ENCODE measurements at regions not wholly inside any gene's neighbourhood (a gene's known extent, or its start where the extent isn't known, plus 50 kb on each side); places are given as distances from the start of the nearest gene placed in this dataset.
"Not testable (repeated sequence)": the region's sequence is repeated elsewhere in the genome, so short reads cannot be mapped to it uniquely, and the experiment has no call there.

GRCh38 chr6:91190041-91190440 lies 603.2 kb upstream of the MAP3K7 start:
- DNase-seq (ENCODE audit: low spot score), result not testable (repeated sequence)

- no peak for DNase-seq (ENCODE audit: low spot score)
Observed at GRCh38 chr6:91185072-91185471, 598.2 kb upstream of the MAP3K7 start.

- no peak for DNase-seq (ENCODE audit: low spot score)
Observed at GRCh38 chr6:91181416-91181815, 594.5 kb upstream of the MAP3K7 start.

GRCh38 chr6:91173651-91174050 lies 586.8 kb upstream of the MAP3K7 start:
- DNase-seq (ENCODE audit: low spot score), result no peak

DNA sequence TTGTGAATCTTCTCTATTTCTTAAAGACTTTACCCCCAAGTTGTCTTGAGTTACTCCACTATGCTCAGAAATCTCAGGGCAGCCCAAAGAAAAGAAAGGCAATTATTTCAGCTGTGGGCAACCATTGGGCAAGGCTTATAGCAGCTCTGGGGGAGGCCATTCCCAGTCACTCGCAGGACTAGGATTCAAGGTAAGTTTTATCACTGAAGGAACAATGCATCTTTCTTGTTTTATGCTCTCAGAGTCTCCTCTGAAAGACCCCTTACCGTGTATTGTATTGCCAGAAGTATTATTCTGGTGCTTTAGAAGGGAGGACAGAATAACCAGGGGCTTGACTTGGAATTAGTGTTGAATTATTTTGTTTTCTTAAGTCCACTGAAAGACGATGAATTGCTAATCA lies 586.3 kb upstream of the MAP3K7 start:
- DNase-seq (ENCODE audit: low spot score), result no peak

DNA sequence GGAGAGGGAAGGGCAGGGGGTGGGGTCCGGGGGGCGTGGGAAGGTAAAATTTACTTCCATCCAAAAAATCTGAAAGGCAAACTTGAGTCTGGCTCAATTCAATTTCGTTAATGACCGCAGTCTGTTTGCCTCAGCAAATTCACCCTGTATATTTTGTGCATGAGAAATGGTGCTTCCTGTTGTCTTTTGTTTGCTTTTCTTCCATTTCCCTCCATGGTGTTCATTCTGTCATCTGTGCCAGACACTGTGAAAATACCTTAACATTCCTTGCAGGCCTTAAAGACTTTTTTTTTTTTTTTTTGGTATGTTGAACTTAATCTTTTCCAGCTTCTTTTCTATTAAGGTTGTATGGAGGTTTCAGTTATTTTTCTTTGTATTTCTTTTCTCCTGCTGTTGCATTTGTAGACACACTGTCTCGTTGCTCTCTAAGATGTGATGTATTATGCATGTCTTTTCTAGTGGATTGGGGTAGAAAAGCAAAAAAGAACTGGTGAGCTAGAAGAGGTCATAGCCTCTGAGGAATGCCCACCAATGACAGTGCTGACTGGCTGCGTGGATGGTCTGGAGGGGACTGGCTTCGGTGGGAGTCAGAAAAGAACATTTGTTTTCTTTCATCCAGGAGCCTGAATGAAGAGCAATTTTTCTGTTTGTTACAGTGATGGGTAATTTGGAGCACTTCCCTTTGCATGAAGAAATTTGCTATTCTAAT lies 585.0 kb upstream of the MAP3K7 start:
- no peak for DNase-seq (ENCODE audit: low spot score)

- no peak for DNase-seq (ENCODE audit: low spot score)
Observed at GRCh38 chr6:91167846-91168245, 581.0 kb upstream of the MAP3K7 start.

GRCh38 chr6:91166271-91167046 lies 579.6 kb upstream of the MAP3K7 start:
- no peak for DNase-seq (ENCODE audit: low spot score)

GRCh38 chr6:91164105-91164504 lies 577.2 kb upstream of the MAP3K7 start:
- no peak for DNase-seq (ENCODE audit: low spot score)

DNA sequence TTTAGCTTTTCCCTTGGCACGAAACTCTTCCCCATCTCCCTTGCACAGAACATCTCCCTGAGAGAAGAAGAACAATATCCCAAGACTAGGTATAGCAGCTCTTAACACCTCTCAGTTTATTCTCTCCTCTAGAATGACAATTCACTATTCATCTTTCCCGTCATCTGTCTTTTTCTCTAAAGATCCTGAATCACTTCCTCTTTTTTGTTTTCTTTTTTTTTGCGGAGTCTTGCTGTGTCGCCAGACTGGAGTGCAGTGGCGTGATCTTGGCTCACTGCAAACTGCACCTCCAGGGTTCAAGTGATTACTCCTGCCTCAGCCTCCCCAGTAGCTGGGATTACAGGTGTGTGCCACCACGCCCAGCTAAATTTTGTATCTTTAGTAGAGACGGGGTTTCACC lies 574.4 kb upstream of the MAP3K7 start:
- no peak for DNase-seq (ENCODE audit: low spot score)

- DNase-seq (ENCODE audit: low spot score), result no peak
Observed at GRCh38 chr6:91155129-91155785, 568.4 kb upstream of the MAP3K7 start.

DNA sequence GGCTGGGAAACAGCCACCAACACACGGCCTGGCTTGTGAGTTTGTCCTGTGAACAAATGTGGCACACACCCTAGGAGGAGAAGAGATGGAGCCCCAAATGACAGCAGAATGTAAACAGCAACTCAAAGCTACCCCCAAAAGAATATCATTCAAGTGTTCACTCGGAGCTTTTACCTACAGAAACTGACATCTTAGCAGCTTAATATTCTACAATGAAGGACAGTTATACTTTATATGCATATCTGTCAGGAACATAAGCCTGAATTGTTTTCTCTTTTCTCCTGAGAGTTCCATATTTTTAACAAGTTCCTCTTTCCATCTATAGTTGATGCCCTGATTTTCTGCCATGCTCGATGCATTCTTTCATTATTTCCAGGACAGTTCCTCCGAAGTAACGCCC lies 566.0 kb upstream of the MAP3K7 start:
- DNase-seq (ENCODE audit: low spot score), result no peak

- no peak for DNase-seq (ENCODE audit: low spot score)
Observed at GRCh38 chr6:91149956-91150705, 563.3 kb upstream of the MAP3K7 start.

- no peak for DNase-seq (ENCODE audit: low spot score)
Observed at GRCh38 chr6:91149246-91149955, 562.5 kb upstream of the MAP3K7 start.

GRCh38 chr6:91144126-91144525 lies 557.3 kb upstream of the MAP3K7 start:
- no peak for DNase-seq (ENCODE audit: low spot score)

GRCh38 chr6:91142154-91142553 lies 555.3 kb upstream of the MAP3K7 start:
- DNase-seq (ENCODE audit: low spot score), result no peak

DNA sequence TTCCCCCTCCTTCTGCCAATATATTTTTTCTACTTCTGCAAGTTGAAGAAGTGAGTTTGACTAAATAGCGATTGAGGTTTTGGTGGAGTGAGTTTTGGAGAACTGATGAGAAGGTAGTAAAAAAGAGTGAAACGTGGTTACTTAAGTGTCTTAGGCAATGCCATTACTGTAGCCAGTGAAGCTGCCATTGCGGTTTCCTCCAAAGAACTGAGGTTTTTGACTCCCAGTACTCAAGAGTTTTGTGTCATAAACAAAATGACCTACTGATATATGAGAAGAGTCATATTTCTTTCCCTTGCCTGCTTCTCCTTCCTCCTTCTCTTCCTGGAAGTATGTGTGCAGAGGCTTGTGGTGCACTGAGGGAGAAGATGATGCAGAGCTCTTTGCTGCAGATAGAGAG lies 554.5 kb upstream of the MAP3K7 start:
- no peak for DNase-seq (ENCODE audit: low spot score)

GRCh38 chr6:91140449-91140848 lies 553.6 kb upstream of the MAP3K7 start:
- no peak for DNase-seq (ENCODE audit: low spot score)

DNA sequence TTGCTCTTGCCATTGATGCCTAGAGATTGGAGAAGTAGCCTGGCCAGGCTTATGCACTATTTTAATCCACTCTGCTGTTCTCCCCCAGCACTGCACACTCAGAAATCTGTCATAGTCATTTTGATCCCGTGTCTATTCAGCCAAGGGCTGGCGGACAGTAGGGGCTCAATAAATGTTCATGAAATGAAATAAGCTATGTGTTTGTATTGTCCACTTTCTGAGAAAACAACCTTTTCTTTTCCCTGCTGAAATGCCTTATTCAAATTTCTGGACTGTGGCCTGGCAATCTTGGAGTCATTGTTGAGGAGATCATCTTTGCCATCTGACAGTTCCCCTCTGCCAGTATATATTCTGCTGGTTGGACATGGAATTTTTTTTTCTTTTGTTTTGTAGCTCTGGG lies 550.4 kb upstream of the MAP3K7 start:
- DNase-seq (ENCODE audit: low spot score), result no peak

GRCh38 chr6:91135406-91136103 lies 548.7 kb upstream of the MAP3K7 start:
- DNase-seq (ENCODE audit: low spot score), result no peak

GRCh38 chr6:91132461-91132860 lies 545.6 kb upstream of the MAP3K7 start:
- DNase-seq (ENCODE audit: low spot score), result no peak
